H1 (cell line): ENCODE measurements at regions not wholly inside any gene's neighbourhood (a gene's known extent, or its start where the extent isn't known, plus 50 kb on each side); places are given as distances from the start of the nearest gene placed in this dataset.

ENCODE experiments used
- CTCF ChIA-PET: fragments of 300-600 bp; sonication (Branson Sonifier 250); formaldehyde crosslinking; loops from one replicate; lab custom pipeline; 2021; ENCODE audit not compliant: partially characterized antibody; lab: Charles Lee
- POLR2A ChIA-PET: fragments of 300-600 bp; sonication (Branson Sonifier 250); formaldehyde crosslinking; loops from one replicate; lab custom pipeline; 2021; ENCODE audit warnings: inconsistent platforms; ENCODE audit not compliant: partially characterized antibody; lab: Charles Lee
- DNase-seq, 2 experiments: peaks; one replicate each; pipeline versions ENCODE4 v3.0.0 to v3.0.0-alpha.2; 2010 to 2022; ENCODE audit warnings: low spot score in 2 of 2, low read depth in 1 of 2, mixed read lengths in 1 of 2
- FAIRE-seq: peaks from 2 replicates; lab custom pipeline; 2011; peaks lifted over from hg19 to GRCh38; lab: Jason Lieb, UNC
- H2AFZ ChIP-seq: 2 replicates; pipeline ENCODE4 v1.8.1; 2012; ENCODE audit warnings: low read length, inconsistent platforms
- H2AK5ac ChIP-seq: 2 replicates; pipeline ENCODE4 v1.6.1; 2013; ENCODE audit warnings: low read depth, low read length
- H2BK120ac ChIP-seq: replicated peaks from 2 replicates; pipeline ENCODE3; 2013; ENCODE audit warnings: low read depth, low read length, inconsistent platforms
- H2BK12ac ChIP-seq: 2 replicates; pipeline ENCODE4 v1.6.1; 2013; ENCODE audit warnings: low read depth, low read length
- H2BK15ac ChIP-seq: 2 replicates; pipeline ENCODE4 v1.6.1; 2013; ENCODE audit warnings: low read length
- H2BK20ac ChIP-seq: 2 replicates; pipeline ENCODE4 v1.6.1; 2013; ENCODE audit warnings: low read length
- H2BK5ac ChIP-seq: 2 replicates; pipeline ENCODE4 v1.6.1; 2013; ENCODE audit warnings: low read depth, low read length
- H3K14ac ChIP-seq: 2 replicates; pipeline ENCODE4 v1.6.1; 2013; ENCODE audit warnings: inconsistent platforms; ENCODE audit not compliant: insufficient read length
- H3K18ac ChIP-seq: 2 replicates; pipeline ENCODE4 v1.6.1; 2013; ENCODE audit warnings: low read length; ENCODE audit errors: extremely low read depth
- H3K23ac ChIP-seq: 2 replicates; pipeline ENCODE4 v1.6.1; 2013; ENCODE audit warnings: inconsistent platforms; ENCODE audit not compliant: insufficient read length
- H3K23me2 ChIP-seq: 2 replicates; pipeline ENCODE4 v1.6.1; 2013; ENCODE audit warnings: low read depth, low read length
- H3K27ac ChIP-seq: 2 replicates; pipeline ENCODE4 v1.6.1; 2011; ENCODE audit warnings: low read depth, low read length, inconsistent platforms
- H3K27me3 ChIP-seq, 4 experiments: replicated peaks in 1 of 4; 1 replicate in 1 of 4; 2 replicates in 3 of 4; pipeline versions ENCODE4 v1.6.1 to v1.8.1; 2011 to 2013; ENCODE audit warnings: low read length in 3 of 4, mild to moderate bottlenecking in 3 of 4, inconsistent platforms in 2 of 4, mixed read lengths in 2 of 4, moderate library complexity in 1 of 4; ENCODE audit not compliant: control insufficient read depth in 3 of 4, insufficient read depth in 3 of 4; ENCODE audit errors: extremely low read depth in 1 of 4
- H3K36me3 ChIP-seq, 4 experiments: 2 replicates each; pipeline versions ENCODE4 v1.6.1 to v1.8.1; 2011 to 2013; ENCODE audit warnings: mild to moderate bottlenecking in 4 of 4, low read length in 3 of 4, moderate library complexity in 2 of 4, control low read depth in 1 of 4, inconsistent platforms in 1 of 4; ENCODE audit not compliant: insufficient read depth in 4 of 4, control insufficient read depth in 2 of 4
- H3K4ac ChIP-seq: replicated peaks from 2 replicates; pipeline ENCODE3; 2013; ENCODE audit warnings: low read length, low read depth, mixed read lengths, inconsistent platforms; ENCODE audit not compliant: insufficient read length
- H3K4me1 ChIP-seq, 4 experiments: replicated peaks in 1 of 4; 1 replicate in 1 of 4; 2 replicates in 3 of 4; pipeline versions ENCODE4 v1.6.1 to v1.8.1; 2011 to 2013; ENCODE audit warnings: low read length in 3 of 4, inconsistent platforms in 2 of 4, mixed read lengths in 1 of 4; ENCODE audit not compliant: insufficient read depth in 4 of 4, control insufficient read depth in 3 of 4
- H3K4me2 ChIP-seq, 2 experiments: 2 replicates each; pipeline versions ENCODE4 v1.6.1 to v1.8.1; 2011 to 2013; ENCODE audit warnings: low read depth in 2 of 2, low read length in 2 of 2, control low read depth in 1 of 2, inconsistent platforms in 1 of 2, mild to moderate bottlenecking in 1 of 2; ENCODE audit not compliant: insufficient read depth in 1 of 2
- H3K4me3 ChIP-seq, 4 experiments: fragments of 200-600, 300-600 bp in 1 of 4; sonication (generic), shearing (Covaris generic), sonication (Bioruptor Twin) in 1 of 4; 2 replicates each; pipeline versions ENCODE4 v1.5.1 to v1.8.1; 2011 to 2016; ENCODE audit warnings: low read length in 4 of 4, low read depth in 3 of 4, control low read depth in 2 of 4, inconsistent platforms in 2 of 4, mild to moderate bottlenecking in 2 of 4, mixed read lengths in 1 of 4, moderate library complexity in 1 of 4; ENCODE audit not compliant: insufficient read depth in 2 of 4; ENCODE audit errors: extremely low read depth in 1 of 4
- H3K56ac ChIP-seq: replicated peaks from 2 replicates; pipeline ENCODE3; 2013; ENCODE audit warnings: low read depth, mild to moderate bottlenecking, mixed read lengths, low read length, inconsistent platforms; ENCODE audit not compliant: insufficient read length
- H3K79me1 ChIP-seq: 2 replicates; pipeline ENCODE4 v1.6.1; 2013; ENCODE audit warnings: low read depth, low read length, control low read depth
- H3K79me2 ChIP-seq, 2 experiments: 2 replicates each; pipeline versions ENCODE4 v1.6.1 to v1.8.1; 2012 to 2013; ENCODE audit warnings: low read length in 2 of 2, mild to moderate bottlenecking in 2 of 2, inconsistent platforms in 1 of 2; ENCODE audit not compliant: insufficient read depth in 2 of 2, control insufficient read depth in 1 of 2
- H3K9ac ChIP-seq, 4 experiments: replicated peaks in 1 of 4; 1 replicate in 1 of 4; 2 replicates in 3 of 4; pipeline versions ENCODE4 v1.6.1 to v1.8.1; 2011 to 2013; ENCODE audit warnings: low read depth in 3 of 4, low read length in 3 of 4, control low read depth in 2 of 4, mild to moderate bottlenecking in 2 of 4, moderate library complexity in 2 of 4, inconsistent platforms in 1 of 4; ENCODE audit errors: extremely low read depth in 1 of 4
- H3K9me3 ChIP-seq, 2 experiments: 2 replicates each; pipeline versions ENCODE4 v1.6.1 to v1.8.1; 2012 to 2013; ENCODE audit warnings: mild to moderate bottlenecking in 2 of 2, moderate library complexity in 2 of 2, control low read depth in 1 of 2, inconsistent platforms in 1 of 2, low read depth in 1 of 2, low read length in 1 of 2, mixed read lengths in 1 of 2; ENCODE audit not compliant: insufficient read depth in 2 of 2
- H4K20me1 ChIP-seq, 2 experiments: replicated peaks in 1 of 2; 2 replicates each; pipeline versions ENCODE3 to v1.8.1; 2011 to 2013; ENCODE audit warnings: inconsistent platforms in 2 of 2, low read length in 2 of 2, mild to moderate bottlenecking in 1 of 2; ENCODE audit not compliant: insufficient read depth in 2 of 2, control insufficient read depth in 1 of 2
- H4K5ac ChIP-seq: 2 replicates; pipeline ENCODE4 v1.6.1; 2013; ENCODE audit warnings: low read length, low read depth, mixed read lengths, inconsistent platforms; ENCODE audit not compliant: insufficient read length
- H4K8ac ChIP-seq: 2 replicates; pipeline ENCODE4 v1.8.0; 2013; ENCODE audit warnings: mild to moderate bottlenecking, moderate library complexity, low read length, inconsistent platforms; ENCODE audit not compliant: insufficient read depth; ENCODE audit errors: extremely low read depth
- H4K91ac ChIP-seq: replicated peaks from 2 replicates; pipeline ENCODE3; 2013; ENCODE audit warnings: low read length, mixed read lengths, inconsistent platforms; ENCODE audit not compliant: insufficient read length
- ATF3 ChIP-seq: IDR thresholded peaks from 2 replicates; pipeline ENCODE4 v1.6.1; 2011; ENCODE audit warnings: low read depth, mild to moderate bottlenecking, low read length; ENCODE audit not compliant: insufficient read depth
- BCL11A ChIP-seq, 2 experiments: IDR thresholded peaks; one replicate each; pipeline ENCODE4 v1.6.1; 2011; ENCODE audit warnings: low read depth in 2 of 2, low read length in 2 of 2, mild to moderate bottlenecking in 2 of 2
- EZH2 ChIP-seq: fragments of 200-600 bp; sonication (generic); IDR thresholded peaks from 2 replicates; pipeline ENCODE4 v1.7.1; 2012; ENCODE audit warnings: low read depth, mild to moderate bottlenecking, moderate library complexity, low read length, inconsistent platforms; ENCODE audit not compliant: severe bottlenecking
- FOSL1 ChIP-seq: IDR thresholded peaks from 2 replicates; pipeline ENCODE4 v1.6.1; 2011; ENCODE audit warnings: mild to moderate bottlenecking, low read depth, low read length, moderate library complexity; ENCODE audit not compliant: insufficient read depth
- GTF2F1 ChIP-seq: IDR thresholded peaks from 2 replicates; pipeline ENCODE4 v1.6.1; 2012; ENCODE audit warnings: low read depth, low read length, improper control_type of control experiment, borderline replicate concordance
- MAFK ChIP-seq: IDR thresholded peaks from 2 replicates; pipeline ENCODE4 v1.6.1; 2012; ENCODE audit warnings: low read depth, mild to moderate bottlenecking, improper control_type of control experiment, low read length
- NANOG ChIP-seq: IDR thresholded peaks from 2 replicates; pipeline ENCODE4 v1.6.1; 2011; ENCODE audit warnings: low read length, low read depth, mild to moderate bottlenecking, inconsistent platforms; ENCODE audit not compliant: insufficient read depth, poor library complexity, severe bottlenecking
- POLR2AphosphoS5 ChIP-seq: IDR thresholded peaks from 2 replicates; pipeline ENCODE4 v1.6.1; 2011; ENCODE audit warnings: low read depth, low read length
- SIRT6 ChIP-seq: IDR thresholded peaks from one replicate; pipeline ENCODE4 v1.7.1; 2012; ENCODE audit warnings: low read length, inconsistent platforms
- SIX5 ChIP-seq: IDR thresholded peaks from 2 replicates; pipeline ENCODE4 v1.6.1; 2011; ENCODE audit warnings: mild to moderate bottlenecking, low read depth, low read length
- SP1 ChIP-seq: IDR thresholded peaks from 2 replicates; pipeline ENCODE4 v1.6.1; 2011; ENCODE audit warnings: low read depth, low read length
- SRF ChIP-seq: IDR thresholded peaks from 2 replicates; pipeline ENCODE4 v1.6.1; 2011; ENCODE audit warnings: mild to moderate bottlenecking, low read depth, low read length, moderate library complexity
- WGBS, 2 experiments: shearing (Covaris generic) in 1 of 2; methylation state at CpG; one replicate each; pipeline versions ENCODE4 v1.1.6 to v1.1.7; 2013 to 2015; ENCODE audit warnings: low lambda C conversion rate in 2 of 2, mixed read lengths in 2 of 2, inconsistent platforms in 1 of 2, low coverage in 1 of 2, missing lambda C conversion rate in 1 of 2; ENCODE audit not compliant: insufficient replicate concordance in 2 of 2, insufficient coverage in 1 of 2, insufficient read length in 1 of 2; ENCODE audit errors: extremely low coverage in 1 of 2, missing lambda C conversion rate in 1 of 2; 5-methylcytosine and 5-hydroxymethylcytosine counted together
- TF ChIP-seq, protein P1 (sequence below): IDR thresholded peaks from 2 replicates; pipeline ENCODE4 v1.6.1; 2012; ENCODE audit warnings: low read length, inconsistent platforms

DNA sequence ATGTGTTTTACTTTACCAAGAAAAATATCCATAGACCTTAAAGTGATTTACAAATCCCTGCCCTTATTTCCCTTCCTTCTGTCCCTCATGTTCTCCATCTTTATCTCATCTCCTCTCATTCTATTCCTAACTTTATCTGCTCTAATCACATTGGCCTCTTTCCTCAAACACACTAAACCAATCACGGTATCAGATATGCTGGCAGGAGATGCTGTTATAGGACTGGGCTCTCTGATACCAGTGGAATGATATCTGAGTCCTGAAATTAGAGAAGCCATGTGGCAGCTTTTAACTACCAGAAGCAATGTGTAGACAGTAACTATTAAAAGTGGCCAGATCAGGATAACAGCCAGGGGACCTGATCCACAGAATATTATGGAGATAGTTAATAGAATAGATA, 49.9 kb upstream of the GIMD1 start:
- no peak for FAIRE-seq
- Histone ChIP-seq H3K36me3 (no peaks in the 10 kb centered on the region), H4K91ac (no peak overlapping the region), H2BK12ac (no peak overlapping the region), H2BK20ac (no peak overlapping the region), H2AK5ac (no peak overlapping the region), H2BK15ac (no peak overlapping the region), H4K8ac (no peak overlapping the region), H3K23me2 (no peaks in the 10 kb centered on the region), H3K4ac (no peak overlapping the region), H3K4me2 (no peak overlapping the region), H3K4me3 (no peak overlapping the region), H3K4me1 (0 out of 7 replicates have a peak, but pooled peaks cover 0 to 2% (median 0%) of the 10 kb centered on the region in 4 experiments), H2AFZ (no peak overlapping the region), H3K27me3 (no peaks in the 10 kb centered on the region), H3K79me2 (no peaks in the 10 kb centered on the region), H3K23ac (no peak overlapping the region), H2BK5ac (no peak overlapping the region), H3K27ac (no peak overlapping the region), H3K56ac (no peak overlapping the region), H3K9ac (no peak overlapping the region), H4K5ac (no peak overlapping the region), H3K14ac (no peak overlapping the region), H3K79me1 (no peaks in the 10 kb centered on the region), H3K18ac (no peak overlapping the region), H4K20me1 (no peaks in the 10 kb centered on the region), H2BK120ac (no peak overlapping the region), H3K9me3 (no peaks in the 10 kb centered on the region)
- ChIA-PET CTCF (interaction anchor here (0.6 kb wide), 1 partner anchor 22 kb away, joined by 3 read pairs; no protein-coding TSS in a partner anchor), POLR2A (no interaction called here)
- 87% methylated on average over 1 of the region's 1 CpG; no CpG with 5 or more reads in 1 of the 2 experiments for WGBS, 2 experiments
- no peak for DNase-seq
- TF ChIP-seq, protein P1, sequence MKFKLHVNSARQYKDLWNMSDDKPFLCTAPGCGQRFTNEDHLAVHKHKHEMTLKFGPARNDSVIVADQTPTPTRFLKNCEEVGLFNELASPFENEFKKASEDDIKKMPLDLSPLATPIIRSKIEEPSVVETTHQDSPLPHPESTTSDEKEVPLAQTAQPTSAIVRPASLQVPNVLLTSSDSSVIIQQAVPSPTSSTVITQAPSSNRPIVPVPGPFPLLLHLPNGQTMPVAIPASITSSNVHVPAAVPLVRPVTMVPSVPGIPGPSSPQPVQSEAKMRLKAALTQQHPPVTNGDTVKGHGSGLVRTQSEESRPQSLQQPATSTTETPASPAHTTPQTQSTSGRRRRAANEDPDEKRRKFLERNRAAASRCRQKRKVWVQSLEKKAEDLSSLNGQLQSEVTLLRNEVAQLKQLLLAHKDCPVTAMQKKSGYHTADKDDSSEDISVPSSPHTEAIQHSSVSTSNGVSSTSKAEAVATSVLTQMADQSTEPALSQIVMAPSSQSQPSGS = no peak
- TF ChIP-seq FOSL1 (no peak), SRF (no peak), EZH2 (no peak), SIRT6 (no peak), POLR2AphosphoS5 (no peak), ATF3 (no peak), SP1 (no peak), SIX5 (no peak), NANOG (no peak), MAFK (no peak), BCL11A (IDR thresholded peaks at IDR 0.05; ENCODE audit: low read depth in 2 of 2, low read length in 2 of 2) (no peak), GTF2F1 (no peak)
